HG02973 (cell line): ENCODE measurements at regions not wholly inside any gene's neighbourhood (a gene's known extent, or its start where the extent isn't known, plus 50 kb on each side); places are given as distances from the start of the nearest gene placed in this dataset.
"Not testable (repeated sequence)": the region's sequence is repeated elsewhere in the genome, so short reads cannot be mapped to it uniquely, and the experiment has no call there.

Experiments used
- ATAC-seq: cut with Tn5 transposase; IDR thresholded peaks from one replicate; pipeline ENCODE4 v1.9.1; 2021; ENCODE audit warnings: moderate library complexity; ENCODE audit not compliant: unreplicated experiment

DNA sequence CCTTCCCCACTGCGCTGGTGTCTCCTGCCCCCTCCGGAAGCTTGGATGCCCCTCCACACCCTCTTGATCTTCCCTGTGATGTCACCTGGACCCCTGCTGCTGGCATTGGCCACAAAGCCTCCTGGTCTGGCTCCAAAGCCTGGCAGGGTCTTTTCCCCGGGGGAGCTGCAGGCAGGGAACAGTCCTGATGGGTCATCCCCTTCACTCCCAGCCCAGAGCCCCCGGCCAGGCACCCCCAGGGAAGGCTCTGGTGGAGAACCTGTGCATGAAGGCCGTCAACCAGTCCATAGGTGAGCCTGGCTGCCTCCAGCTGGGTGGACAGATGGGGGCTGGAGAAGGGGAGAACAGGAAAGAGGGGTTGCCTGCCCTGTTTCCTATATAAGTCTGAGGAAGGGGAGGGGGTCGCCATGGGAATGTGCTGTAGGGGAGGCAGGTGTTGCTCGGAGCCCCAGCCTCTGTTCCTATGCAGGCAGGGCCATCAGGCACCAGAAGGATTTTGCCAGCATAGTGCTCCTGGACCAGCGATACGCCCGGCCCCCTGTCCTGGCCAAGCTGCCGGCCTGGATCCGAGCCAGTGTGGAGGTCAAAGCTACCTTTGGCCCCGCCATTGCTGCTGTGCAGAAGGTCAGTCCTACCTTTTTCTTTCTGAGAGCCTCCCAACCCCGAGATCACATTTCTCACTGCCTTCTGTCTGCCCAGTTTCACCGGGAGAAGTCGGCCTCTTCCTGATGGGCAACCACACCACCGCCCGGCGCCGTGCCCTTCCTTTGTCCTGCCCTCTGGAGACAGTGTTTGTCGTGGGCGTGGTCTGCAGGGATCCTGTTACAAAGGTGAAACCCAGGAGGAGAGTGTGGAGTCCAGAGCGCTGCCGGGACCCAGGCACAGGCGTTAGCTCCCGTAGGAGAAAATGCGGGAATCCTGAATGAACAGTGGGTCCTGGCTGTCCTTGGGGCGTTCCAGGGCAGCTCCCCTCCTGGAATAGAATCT, 104.5 kb upstream of the PZP start:
- ATAC-seq = not testable (repeated sequence)

GRCh38 chr12:9311454-9311853, 103.3 kb upstream of the PZP start:
- ATAC-seq = not testable (repeated sequence)

DNA sequence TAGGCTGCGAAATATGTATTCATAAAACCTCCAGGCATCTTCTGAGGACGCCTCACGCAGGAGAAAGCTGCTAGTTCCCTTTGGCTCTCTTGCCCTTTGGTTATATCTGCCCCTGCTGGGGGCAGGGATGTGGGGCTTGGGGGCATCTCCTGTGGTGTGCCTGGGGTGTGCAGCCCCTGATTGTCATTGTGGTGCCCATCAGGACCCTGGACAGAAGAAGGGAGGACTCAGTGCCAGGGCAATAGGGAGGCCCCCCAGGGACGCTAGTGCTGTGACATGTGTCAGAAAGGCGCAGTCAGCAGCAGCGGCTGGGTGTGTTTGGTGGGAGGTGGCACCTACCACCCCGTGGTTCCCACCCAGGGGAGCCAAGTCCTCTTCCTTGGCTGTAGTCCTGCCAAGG, 102.5 kb upstream of the PZP start:
- not testable (repeated sequence) for ATAC-seq

DNA sequence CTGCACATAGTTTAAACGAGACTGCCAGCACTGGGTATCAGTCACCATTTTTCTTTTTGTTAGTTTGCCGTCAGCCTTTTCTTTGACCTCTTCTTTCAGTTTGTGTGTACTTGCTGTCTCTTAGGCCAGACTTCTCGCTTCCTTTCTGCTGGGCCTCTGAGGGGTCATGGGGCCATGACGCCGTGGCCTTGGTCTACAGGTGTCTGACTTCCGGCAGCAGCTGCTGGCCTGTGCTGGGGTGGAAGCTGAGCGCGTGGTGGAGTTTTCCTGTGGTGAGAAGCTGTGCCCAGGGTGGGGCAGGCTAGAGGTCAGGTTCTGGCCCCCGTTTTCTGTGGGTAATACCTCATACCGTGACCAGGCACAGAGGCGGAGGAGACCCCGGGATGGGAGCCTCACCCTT, 101.6 kb upstream of the PZP start:
- not testable (repeated sequence) for ATAC-seq

- not testable (repeated sequence) for ATAC-seq
These were observed 100.5 kb upstream of the PZP start for GRCh38 chr12:9308745-9309144.

- ATAC-seq = not testable (repeated sequence)
These were observed 100.0 kb upstream of the PZP start for GRCh38 chr12:9308163-9308562.

GRCh38 chr12:9307255-9307654, 99.1 kb upstream of the PZP start:
- ATAC-seq = not testable (repeated sequence)

DNA sequence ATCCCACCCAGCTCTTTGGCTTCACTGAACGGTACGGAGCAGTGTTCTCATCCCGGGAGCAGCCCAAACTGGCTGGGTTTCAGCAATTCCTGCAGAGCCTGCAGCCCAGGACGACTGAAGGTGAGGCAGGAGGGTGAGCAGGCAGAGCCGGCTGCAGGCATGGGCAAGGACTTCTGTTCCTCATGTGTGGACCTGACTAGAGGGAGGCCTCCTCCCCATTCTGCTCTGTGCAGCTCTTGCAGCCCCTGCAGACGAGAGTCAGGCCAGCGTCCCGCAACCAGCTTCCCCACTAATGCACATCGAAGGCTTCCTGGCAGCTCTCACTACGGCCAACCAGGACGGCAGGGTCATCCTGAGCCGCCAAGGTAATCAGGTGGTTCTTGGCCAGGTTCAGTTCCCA, 97.8 kb upstream of the PZP start:
- not testable (repeated sequence) for ATAC-seq

- not testable (repeated sequence) for ATAC-seq
These were observed 96.3 kb upstream of the PZP start for GRCh38 chr12:9304540-9304939.

GRCh38 chr12:9295872-9296271, 87.7 kb upstream of the PZP start:
- not testable (repeated sequence) for ATAC-seq

DNA sequence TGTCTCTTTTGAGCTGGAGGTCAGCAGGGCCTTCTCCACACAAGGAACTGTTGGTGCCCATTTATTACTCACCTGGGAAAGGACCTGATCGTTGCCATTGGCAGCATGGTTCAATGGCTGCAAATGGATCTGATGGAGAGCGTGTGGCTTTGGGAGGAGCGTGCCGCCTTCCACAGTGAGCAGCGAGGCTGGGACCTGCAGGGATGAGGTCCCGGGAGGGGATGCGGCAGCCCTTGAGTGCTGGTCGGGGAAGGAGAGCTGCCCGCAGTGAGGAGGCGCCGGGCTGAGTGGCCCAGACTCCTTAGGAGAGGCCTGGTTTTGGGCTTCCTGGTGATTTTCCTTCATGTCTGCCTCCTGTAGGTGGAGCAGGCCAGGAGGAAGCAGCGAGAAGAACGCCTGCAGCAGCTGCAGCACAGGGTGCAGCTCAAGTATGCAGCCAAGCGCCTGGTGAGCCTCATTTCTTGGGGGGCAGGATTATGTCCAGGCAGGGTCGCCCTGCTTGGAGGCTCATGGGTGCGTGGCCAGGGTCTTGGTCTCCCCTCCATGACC, 86.0 kb upstream of the PZP start:
- ATAC-seq = not testable (repeated sequence)

DNA sequence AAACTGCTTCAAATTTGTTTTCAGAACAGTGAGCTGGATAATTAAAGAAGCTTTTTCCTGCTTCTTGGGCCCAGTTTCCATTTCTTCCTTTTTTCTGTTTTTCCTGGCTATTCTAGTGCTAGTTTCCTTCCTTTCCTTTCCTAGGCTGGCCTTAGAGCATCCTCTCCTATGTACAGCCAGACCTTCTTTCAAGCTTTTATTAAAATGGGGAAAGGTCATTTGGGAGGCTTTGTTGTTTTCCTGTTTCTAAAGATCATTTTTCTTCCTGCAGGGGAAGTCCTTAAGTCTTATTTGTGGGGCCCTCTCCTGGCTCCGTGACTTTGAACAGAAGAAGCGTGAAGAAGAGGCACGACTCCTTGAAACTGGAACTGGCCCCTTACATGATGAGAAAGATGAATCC, 85.2 kb upstream of the PZP start:
- ATAC-seq = not testable (repeated sequence)

DNA sequence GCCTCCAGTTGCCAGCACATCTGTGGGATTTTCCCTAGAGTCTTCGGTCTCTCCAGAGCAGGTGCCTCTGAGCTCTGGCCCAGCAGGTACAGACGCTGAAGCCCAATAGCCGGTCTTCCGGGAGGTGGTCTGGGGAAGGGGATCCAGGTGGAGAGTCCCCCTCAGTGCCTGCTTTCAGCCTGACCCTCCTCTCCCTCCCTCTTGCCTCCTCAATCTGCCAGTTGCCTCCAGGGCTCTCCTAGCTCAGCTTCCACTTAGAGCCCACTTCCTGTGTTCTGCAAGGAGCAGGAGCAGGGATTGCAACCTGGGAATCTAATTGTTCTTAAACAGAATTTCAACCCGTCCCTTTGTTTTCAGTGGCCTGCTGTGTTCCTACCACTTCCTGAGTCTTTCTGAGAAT, 81.8 kb upstream of the PZP start:
- ATAC-seq = not testable (repeated sequence)

- ATAC-seq = peak; percentile 20
These were observed 76.5 kb upstream of the PZP start for GRCh38 chr12:9284724-9285123.

DNA sequence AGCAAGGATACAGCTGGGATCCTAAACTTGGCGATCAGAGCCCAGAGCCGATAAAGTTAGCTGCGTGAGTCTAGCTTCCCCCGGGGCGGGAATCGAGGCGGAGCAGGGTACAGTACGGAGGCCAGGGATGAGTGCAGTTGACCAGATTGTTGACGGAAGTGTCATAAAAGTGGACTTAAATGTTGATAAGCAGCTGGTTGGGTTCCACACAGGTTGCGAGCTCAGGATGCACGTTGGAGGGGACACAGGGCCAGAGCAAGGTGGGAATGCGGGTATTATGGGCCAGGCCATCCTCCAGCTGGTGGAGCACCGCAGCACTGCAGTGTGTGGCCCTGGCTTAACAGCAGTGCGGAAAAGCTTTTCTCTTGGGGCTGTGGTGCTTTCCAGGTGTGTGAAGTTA, 76.0 kb upstream of the PZP start:
- peak; percentile 34 for ATAC-seq

DNA sequence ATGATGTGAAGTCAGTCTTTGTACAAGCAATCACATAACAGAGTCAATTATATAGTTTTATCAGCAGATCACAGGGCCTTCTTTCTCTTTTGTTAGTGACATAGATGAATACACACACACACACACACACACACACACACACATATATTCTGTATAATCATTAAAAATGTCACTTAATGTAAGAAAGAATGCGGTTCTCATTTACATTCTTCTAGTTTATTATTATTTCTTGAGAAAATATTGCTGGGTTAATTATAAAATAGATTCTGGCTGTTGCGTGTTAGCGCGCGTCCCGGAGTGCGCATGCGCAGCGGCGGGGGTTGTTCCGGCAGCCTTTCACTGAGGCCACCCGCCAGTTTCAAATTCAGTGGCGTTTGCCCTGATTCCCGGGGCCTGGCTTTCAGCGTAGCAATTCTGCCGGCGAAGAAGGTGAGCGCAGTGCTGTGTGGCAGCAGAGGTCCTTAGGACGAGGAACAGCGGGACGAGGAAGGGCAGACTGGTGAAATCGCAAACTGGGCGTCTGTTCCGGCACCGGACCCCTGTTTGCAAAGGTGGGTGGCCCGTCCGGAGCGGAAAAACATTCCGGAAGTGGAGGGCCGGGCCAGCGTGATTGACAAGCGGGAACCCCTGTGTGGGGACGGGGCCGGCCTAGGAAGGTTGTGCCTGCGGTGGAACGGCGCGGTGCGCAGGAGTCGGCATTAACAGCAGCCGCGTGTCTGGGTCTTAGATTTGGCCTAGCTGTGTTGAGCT, 75.3 kb upstream of the PZP start:
- peak; percentile 92 for ATAC-seq

- ATAC-seq = no peak
These were observed 68.8 kb upstream of the PZP start for GRCh38 chr12:9276990-9277389.

GRCh38 chr12:9273276-9273675, 65.1 kb upstream of the PZP start:
- no peak for ATAC-seq

- no peak for ATAC-seq
These were observed 63.7 kb upstream of the PZP start for GRCh38 chr12:9271875-9272274.

DNA sequence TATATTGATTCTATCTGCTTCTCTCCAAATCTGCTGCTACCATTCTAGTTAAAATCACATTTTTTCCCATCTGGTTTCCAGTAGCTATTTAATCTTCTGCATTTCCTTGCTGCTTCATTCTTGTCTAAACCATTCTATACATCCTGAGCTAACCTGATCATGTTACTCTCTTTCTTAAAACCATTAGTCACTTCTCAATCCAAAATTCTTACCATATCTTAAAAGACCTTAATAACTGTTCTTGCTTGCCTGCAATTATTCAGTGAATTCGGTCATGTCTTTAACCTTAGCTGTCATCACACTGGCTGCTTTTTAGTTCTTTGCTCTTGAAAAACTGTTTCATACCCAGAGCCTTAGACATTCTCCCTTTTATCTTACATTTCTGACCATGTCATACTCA, 56.4 kb upstream of the PZP start:
- ATAC-seq = no peak

DNA sequence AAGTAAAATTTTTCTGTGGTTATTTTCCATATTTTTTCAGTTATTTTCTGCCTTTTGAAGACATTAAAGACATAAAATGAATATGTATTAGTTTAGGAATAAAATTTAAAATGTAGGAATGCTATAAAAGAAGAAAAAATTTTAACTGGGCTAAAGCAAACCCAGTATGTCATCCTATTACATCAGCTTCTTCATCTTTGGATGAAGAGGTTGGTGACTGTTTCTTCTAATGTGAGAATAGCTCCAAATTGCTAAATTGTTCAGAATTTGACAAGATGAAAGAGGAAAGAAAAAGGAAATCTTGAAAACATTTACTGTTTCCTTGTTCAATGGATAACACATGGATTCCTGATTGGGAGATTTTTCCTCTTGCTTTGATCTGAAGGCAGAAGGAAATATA, 52.7 kb upstream of the PZP start:
- no peak for ATAC-seq

DNA sequence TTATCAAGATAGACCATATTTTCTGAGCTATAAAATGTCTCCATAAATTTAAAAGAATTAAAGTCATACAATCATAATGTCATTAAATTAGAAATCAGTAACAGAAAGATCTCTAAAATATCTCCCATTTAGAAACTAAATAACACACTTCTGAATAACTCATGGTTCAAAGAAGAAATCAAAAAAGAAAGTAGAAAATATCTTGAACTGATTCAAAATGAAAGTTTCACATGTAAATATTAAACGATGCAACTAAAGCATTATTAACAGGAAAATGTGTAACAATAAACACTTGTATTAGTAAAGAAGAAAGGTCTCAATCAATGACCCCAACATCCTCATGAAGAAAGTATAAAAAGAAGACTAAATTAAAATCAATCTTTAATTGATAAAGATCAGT, 50.5 kb upstream of the PZP start:
- no peak for ATAC-seq
